ENCODE measurements at regions not wholly inside any gene's neighbourhood (a gene's known extent, or its start where the extent isn't known, plus 50 kb on each side); places are given as distances from the start of the nearest gene placed in this dataset.

GRCh38 chr2:163351143-163351542 lies 384.7 kb downstream of the FIGN start:
- no peak for TF ChIP-seq CTCF (IDR thresholded peaks at IDR 0.05)
- no peak for TF ChIP-seq POLR2A (IDR thresholded peaks at IDR 0.05)

Measured in esophagus squamous epithelium (tissue), 4 donors.